ENCODE measurements at regions not wholly inside any gene's neighbourhood (a gene's known extent, or its start where the extent isn't known, plus 50 kb on each side); places are given as distances from the start of the nearest gene placed in this dataset.
A peak's percentile ranks its signal among the peaks of the same experiment; 100 is the strongest.

DNA sequence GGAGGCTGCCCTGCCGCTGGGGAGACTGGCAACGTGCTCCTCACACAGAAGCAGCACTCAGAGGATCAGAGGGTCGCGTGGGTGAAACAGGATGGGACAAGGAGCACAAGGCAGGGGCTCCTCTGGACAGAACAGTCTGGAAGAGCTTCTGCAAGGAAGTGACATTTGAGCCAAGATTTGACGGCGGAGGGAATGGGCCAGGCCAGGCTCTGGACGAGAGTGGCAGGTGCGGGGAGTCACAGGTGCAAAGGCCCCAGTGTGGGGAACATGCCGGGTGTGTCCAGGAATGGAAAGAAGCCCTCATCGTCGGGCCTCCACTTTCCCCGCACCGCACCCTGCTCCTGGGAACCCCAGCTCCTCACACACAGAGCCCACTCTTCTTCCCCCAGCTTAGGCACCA lies 84.0 kb downstream of the RFLNA start:
- Histone ChIP-seq H3K36me3 (peaks cover 0 to 94% (median 45%) of the 10 kb centered on the region in 6 donors), H3K4me3 (no peak overlapping the region), H3K27me3 (replicated peaks in 1 of 7) (no peaks in the 10 kb centered on the region), H3K27ac (peak overlapping the region in 7 of 8 donors; percentile 69 to 85 (median 83)), H3K9me3 (no peaks in the 10 kb centered on the region), H3K4me1 (peaks cover 25 to 80% (median 52%) of the 10 kb centered on the region in 6 donors)
- TF ChIP-seq POLR2AphosphoS5 (IDR thresholded peaks at IDR 0.05) (no peak), POLR2A (IDR thresholded peaks at IDR 0.05) (no peak)
- TF ChIP-seq, protein P1, sequence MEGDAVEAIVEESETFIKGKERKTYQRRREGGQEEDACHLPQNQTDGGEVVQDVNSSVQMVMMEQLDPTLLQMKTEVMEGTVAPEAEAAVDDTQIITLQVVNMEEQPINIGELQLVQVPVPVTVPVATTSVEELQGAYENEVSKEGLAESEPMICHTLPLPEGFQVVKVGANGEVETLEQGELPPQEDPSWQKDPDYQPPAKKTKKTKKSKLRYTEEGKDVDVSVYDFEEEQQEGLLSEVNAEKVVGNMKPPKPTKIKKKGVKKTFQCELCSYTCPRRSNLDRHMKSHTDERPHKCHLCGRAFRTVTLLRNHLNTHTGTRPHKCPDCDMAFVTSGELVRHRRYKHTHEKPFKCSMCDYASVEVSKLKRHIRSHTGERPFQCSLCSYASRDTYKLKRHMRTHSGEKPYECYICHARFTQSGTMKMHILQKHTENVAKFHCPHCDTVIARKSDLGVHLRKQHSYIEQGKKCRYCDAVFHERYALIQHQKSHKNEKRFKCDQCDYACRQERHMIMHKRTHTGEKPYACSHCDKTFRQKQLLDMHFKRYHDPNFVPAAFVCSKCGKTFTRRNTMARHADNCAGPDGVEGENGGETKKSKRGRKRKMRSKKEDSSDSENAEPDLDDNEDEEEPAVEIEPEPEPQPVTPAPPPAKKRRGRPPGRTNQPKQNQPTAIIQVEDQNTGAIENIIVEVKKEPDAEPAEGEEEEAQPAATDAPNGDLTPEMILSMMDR (IDR thresholded peaks at IDR 0.05 in 8 of 11, conservative IDR thresholded peaks at IDR 0.05 in 3 of 11): no peak
- DNase-seq: no peak
- 86 to 93% (median 88%) methylated on average over 13 of the region's 13 CpGs for WGBS, 5 donors
- intact Hi-C loops (cut with DNase I; ENCODE audit: low total_unique reads): no loop called here

DNA sequence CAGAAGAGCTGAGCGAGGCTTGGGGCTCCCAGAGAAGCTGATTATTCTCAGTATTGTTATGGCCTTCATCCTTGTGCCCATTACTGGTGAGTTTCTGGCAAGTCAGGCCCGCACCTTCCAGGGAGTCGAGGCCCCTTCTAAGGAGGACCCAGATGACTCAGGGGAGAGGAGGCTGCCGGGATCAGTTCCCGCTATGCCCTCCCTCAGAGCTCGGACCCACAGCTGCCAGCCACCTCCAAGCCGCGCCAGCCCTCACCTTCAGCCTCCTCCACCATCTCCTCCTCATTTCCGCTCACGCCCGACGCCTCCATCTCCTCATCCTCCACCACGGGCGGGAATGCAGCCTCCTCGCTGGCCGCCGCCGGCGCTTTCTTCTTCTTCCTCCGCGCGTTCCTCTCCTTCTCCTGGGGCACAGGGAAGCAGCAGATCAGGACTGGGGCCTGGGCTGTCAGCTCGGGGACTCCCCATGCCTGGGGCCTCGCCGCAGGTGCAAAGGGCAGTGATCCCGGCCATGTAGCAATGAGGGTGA lies 83.2 kb downstream of the RFLNA start:
- no peak for DNase-seq
- intact Hi-C loops (cut with DNase I; ENCODE audit: low total_unique reads): no loop called here
- H3K27ac ChIP-seq: no peak overlapping the region

DNA sequence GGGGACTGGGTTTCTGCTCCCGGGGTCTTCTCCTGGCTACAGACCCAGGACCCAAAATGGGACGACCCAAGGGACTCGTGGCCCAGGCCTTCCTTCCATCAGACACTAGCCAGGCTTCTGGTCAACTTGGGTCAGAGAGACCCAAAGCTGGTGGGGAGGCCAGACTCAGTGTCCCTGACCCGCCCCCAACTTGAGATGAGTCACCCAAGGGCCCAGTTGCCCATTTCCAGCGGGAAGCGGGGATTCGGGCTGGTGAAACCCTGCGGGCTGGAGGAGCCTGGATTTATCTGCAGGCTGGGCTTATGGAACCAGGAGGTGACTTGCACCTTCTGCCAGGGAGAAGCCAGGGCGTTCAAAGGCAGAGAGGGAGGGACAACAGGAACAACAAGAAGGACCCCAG lies 81.5 kb downstream of the RFLNA start:
- intact Hi-C loops (cut with DNase I; ENCODE audit: low total_unique reads): no loop called here
- 91 to 95% (median 92%) methylated on average over 7 to 9 of the region's 9 CpGs for WGBS, 5 donors
- Histone ChIP-seq H3K27me3 (replicated peaks in 1 of 7) (no peaks in the 10 kb centered on the region), H3K4me3 (no peak overlapping the region), H3K4me1 (peaks cover 17 to 60% (median 35%) of the 10 kb centered on the region in 6 donors), H3K27ac (no peak overlapping the region), H3K36me3 (peaks cover 0 to 94% (median 57%) of the 10 kb centered on the region in 6 donors), H3K9me3 (no peaks in the 10 kb centered on the region)
- TF ChIP-seq POLR2A (IDR thresholded peaks at IDR 0.05): no peak
- TF ChIP-seq POLR2AphosphoS5 (IDR thresholded peaks at IDR 0.05): no peak
- TF ChIP-seq, protein P1 (IDR thresholded peaks at IDR 0.05 in 8 of 11, conservative IDR thresholded peaks at IDR 0.05 in 3 of 11): no peak
- no peak for DNase-seq

More for the DNA sequence above, 83.2 kb downstream of the RFLNA start:
- no peaks in the 10 kb centered on the region for H3K27me3 ChIP-seq (replicated peaks in 1 of 7)
- peaks cover 0 to 94% (median 46%) of the 10 kb centered on the region in 6 donors for H3K36me3 ChIP-seq
- WGBS, 5 donors: 93 to 98% (median 96%) methylated on average over 22 to 26 of the region's 26 CpGs
- TF ChIP-seq, protein P1 (IDR thresholded peaks at IDR 0.05 in 8 of 11, conservative IDR thresholded peaks at IDR 0.05 in 3 of 11): no peak
- TF ChIP-seq POLR2AphosphoS5 (IDR thresholded peaks at IDR 0.05) (peak in 1 of 3 donors; percentile 21), POLR2A (IDR thresholded peaks at IDR 0.05) (no peak)
- H3K4me3 ChIP-seq: no peak overlapping the region
- no peaks in the 10 kb centered on the region for H3K9me3 ChIP-seq
- peaks cover 25 to 76% (median 49%) of the 10 kb centered on the region in 6 donors for H3K4me1 ChIP-seq

DNA sequence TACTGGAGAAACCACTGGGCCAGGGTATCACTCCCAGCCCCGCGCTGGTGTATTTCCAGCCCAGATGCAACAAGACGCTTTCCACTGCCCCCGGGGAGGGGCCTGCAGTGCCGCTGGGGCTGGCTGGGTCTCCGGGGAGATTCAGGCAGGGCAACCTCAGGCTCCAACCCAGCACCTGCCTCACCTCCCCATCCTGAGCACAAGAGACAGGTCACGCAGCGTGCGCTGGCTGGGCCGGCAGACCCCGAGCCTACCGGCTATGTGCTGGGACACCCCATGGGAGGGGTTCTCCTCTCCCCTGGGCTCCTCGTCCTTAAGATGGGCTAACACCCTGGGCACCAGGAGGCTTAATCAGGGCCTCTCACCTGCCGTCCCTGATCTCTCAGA lies 80.9 kb downstream of the RFLNA start:
- H3K4me3 ChIP-seq: no peak overlapping the region
- intact Hi-C loops (cut with DNase I; ENCODE audit: low total_unique reads): no loop called here

More for the DNA sequence above, 80.9 kb downstream of the RFLNA start:
- no peak overlapping the region for H3K27ac ChIP-seq
- no peaks in the 10 kb centered on the region for H3K27me3 ChIP-seq (replicated peaks in 1 of 7)
- peaks cover 10 to 59% (median 33%) of the 10 kb centered on the region in 6 donors for H3K4me1 ChIP-seq
- DNase-seq: no peak
- peaks cover 0 to 100% (median 61%) of the 10 kb centered on the region in 6 donors for H3K36me3 ChIP-seq
- TF ChIP-seq, protein P1 (IDR thresholded peaks at IDR 0.05 in 8 of 11, conservative IDR thresholded peaks at IDR 0.05 in 3 of 11): no peak
- no peak for TF ChIP-seq POLR2AphosphoS5 (IDR thresholded peaks at IDR 0.05)
- TF ChIP-seq POLR2A (IDR thresholded peaks at IDR 0.05): no peak
- H3K9me3 ChIP-seq: no peaks in the 10 kb centered on the region
- 80 to 93% (median 89%) methylated on average over 9 to 14 of the region's 14 CpGs for WGBS, 5 donors
